ENCODE measurements at regions not wholly inside any gene's neighbourhood (a gene's known extent, or its start where the extent isn't known, plus 50 kb on each side); places are given as distances from the start of the nearest gene placed in this dataset.

DNA sequence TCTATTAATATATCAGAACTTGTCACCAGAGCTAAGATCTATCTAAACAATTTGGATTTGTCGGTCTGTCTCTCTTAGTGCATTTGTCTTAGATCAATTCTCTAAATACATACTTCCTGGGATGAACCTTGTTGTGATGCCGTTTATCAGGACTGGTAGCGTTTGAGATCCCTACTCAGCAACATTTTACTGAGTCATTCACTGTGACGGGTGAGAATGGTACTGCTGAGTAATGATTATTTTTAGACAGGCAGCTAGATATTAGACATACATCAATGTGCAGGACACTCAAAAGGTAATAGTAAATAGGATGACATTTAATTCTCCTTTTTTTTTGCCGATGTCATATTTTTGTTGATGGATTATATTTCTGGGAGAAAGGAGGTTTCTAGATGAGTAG lies 209.0 kb downstream of the CSNK1G3 start:
- H3K27me3 ChIP-seq (ENCODE audit: control insufficient read depth, insufficient read depth, low read length): no peaks in the 10 kb centered on the region
- no peak overlapping the region for H3K27ac ChIP-seq (ENCODE audit: low read length)
- WGBS (ENCODE audit: insufficient coverage, insufficient read length): no CpG with 5 or more reads among the region's 5 CpGs
- H3K4me1 ChIP-seq (ENCODE audit: control insufficient read depth, insufficient read depth, low read length): no peaks in the 10 kb centered on the region
- H3K9me3 ChIP-seq (ENCODE audit: control insufficient read depth, insufficient read depth, low read length): no peaks in the 10 kb centered on the region
- H3K36me3 ChIP-seq (ENCODE audit: control insufficient read depth, insufficient read depth, low read length): no peaks in the 10 kb centered on the region
- no peak overlapping the region for H3K4me3 ChIP-seq (ENCODE audit: low read length)
- no peak for DNase-seq (ENCODE audit: low read depth, low spot score)

DNA sequence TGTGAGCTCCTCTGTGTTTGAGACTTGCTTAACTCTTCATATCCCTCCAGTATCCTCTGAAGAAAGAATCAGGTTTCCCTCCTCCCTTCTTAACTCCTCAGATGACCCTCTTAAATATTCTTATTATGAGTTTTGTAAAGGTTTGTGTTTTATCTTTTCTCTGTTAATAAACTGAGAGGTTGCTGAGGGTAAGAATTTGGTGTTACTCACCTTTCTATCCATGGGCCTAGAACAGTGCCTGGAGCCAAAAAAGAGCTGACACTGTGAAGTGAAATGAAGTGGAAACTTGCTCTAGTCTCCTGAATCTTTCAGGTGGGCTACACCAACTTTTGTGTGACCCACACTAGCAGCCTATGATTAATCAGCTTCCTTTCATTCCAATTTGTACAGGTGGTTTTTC lies 208.4 kb downstream of the CSNK1G3 start:
- no peaks in the 10 kb centered on the region for H3K36me3 ChIP-seq (ENCODE audit: control insufficient read depth, insufficient read depth, low read length)
- no peaks in the 10 kb centered on the region for H3K9me3 ChIP-seq (ENCODE audit: control insufficient read depth, insufficient read depth, low read length)
- H3K4me1 ChIP-seq (ENCODE audit: control insufficient read depth, insufficient read depth, low read length): no peaks in the 10 kb centered on the region
- no peak for DNase-seq (ENCODE audit: low read depth, low spot score)
- H3K27ac ChIP-seq (ENCODE audit: low read length): no peak overlapping the region
- H3K27me3 ChIP-seq (ENCODE audit: control insufficient read depth, insufficient read depth, low read length): no peaks in the 10 kb centered on the region
- no peak overlapping the region for H3K4me3 ChIP-seq (ENCODE audit: low read length)

DNA sequence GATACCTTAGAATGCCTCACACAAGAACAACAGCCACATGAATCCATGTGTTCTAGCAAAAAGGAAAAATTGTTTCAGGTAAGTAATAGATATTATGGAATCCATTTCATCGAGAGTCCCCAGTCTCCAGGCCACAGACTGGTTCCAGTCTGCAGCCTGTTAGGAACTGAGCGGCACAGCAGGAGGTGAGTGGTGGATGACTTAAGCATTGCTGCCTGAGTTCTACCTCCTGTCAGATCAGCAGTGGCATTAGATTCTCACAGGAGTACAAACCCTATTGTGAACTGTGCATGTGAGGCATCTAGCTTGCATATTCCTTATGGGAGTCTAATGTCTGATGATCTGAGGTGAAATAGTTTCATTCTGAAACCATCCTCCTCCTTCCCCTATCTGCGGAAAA lies 207.0 kb downstream of the CSNK1G3 start:
- no CpG with 5 or more reads among the region's 3 CpGs for WGBS (ENCODE audit: insufficient coverage, insufficient read length)
- no peak for DNase-seq (ENCODE audit: low read depth, low spot score)

DNA sequence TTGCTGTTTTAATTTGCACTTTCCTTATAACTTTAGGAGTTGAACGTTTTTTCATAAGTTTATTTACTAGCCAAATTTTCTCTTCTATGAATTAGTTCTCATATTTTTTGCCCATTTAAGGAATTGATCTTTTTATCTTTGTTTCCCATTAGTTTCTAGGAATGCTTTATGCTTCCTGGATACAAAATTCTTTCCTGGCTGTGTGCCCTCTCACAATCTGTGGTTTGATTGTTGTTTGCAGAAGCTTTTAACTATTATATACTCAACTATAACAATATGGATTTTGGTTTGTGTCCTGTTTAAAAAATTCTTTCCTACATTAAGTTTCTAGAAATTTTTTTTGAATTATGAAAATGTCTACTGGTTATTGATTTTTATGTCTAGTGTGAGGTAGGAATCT lies 206.3 kb downstream of the CSNK1G3 start:
- no peak overlapping the region for H3K27ac ChIP-seq (ENCODE audit: low read length)
- H3K4me1 ChIP-seq (ENCODE audit: control insufficient read depth, insufficient read depth, low read length): no peaks in the 10 kb centered on the region
- no CpG with 5 or more reads among the region's 1 CpG for WGBS (ENCODE audit: insufficient coverage, insufficient read length)
- no peaks in the 10 kb centered on the region for H3K27me3 ChIP-seq (ENCODE audit: control insufficient read depth, insufficient read depth, low read length)
- no peaks in the 10 kb centered on the region for H3K9me3 ChIP-seq (ENCODE audit: control insufficient read depth, insufficient read depth, low read length)
- H3K4me3 ChIP-seq (ENCODE audit: low read length): no peak overlapping the region
- no peaks in the 10 kb centered on the region for H3K36me3 ChIP-seq (ENCODE audit: control insufficient read depth, insufficient read depth, low read length)
- DNase-seq (ENCODE audit: low read depth, low spot score): no peak

More for the DNA sequence above, 207.0 kb downstream of the CSNK1G3 start:
- no peaks in the 10 kb centered on the region for H3K4me1 ChIP-seq (ENCODE audit: control insufficient read depth, insufficient read depth, low read length)
- H3K36me3 ChIP-seq (ENCODE audit: control insufficient read depth, insufficient read depth, low read length): no peaks in the 10 kb centered on the region
- H3K4me3 ChIP-seq (ENCODE audit: low read length): no peak overlapping the region
- H3K27me3 ChIP-seq (ENCODE audit: control insufficient read depth, insufficient read depth, low read length): no peaks in the 10 kb centered on the region
- H3K9me3 ChIP-seq (ENCODE audit: control insufficient read depth, insufficient read depth, low read length): no peaks in the 10 kb centered on the region
- no peak overlapping the region for H3K27ac ChIP-seq (ENCODE audit: low read length)

DNA sequence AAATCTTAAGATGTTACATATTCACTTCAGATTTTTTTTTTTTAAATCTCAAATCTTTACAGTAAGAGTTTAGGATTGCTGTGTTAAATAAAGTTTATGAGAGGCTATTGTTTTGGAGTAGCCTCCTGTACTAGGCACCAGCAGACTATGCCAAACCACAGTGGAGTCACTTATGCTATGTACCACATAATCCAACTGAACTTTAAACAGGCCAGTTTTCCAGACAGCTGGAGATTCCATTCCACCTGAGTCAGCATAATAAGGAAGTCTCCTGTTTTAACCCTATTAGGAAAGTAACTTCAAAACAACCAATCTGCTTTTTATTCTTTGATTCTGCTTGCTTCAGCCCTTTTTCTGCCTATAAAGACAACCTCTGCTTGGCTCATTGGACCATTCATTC lies 205.2 kb downstream of the CSNK1G3 start:
- no peaks in the 10 kb centered on the region for H3K4me1 ChIP-seq (ENCODE audit: control insufficient read depth, insufficient read depth, low read length)
- H3K4me3 ChIP-seq (ENCODE audit: low read length): no peak overlapping the region
- no peaks in the 10 kb centered on the region for H3K36me3 ChIP-seq (ENCODE audit: control insufficient read depth, insufficient read depth, low read length)
- H3K9me3 ChIP-seq (ENCODE audit: control insufficient read depth, insufficient read depth, low read length): no peaks in the 10 kb centered on the region
- H3K27ac ChIP-seq (ENCODE audit: low read length): no peak overlapping the region
- DNase-seq (ENCODE audit: low read depth, low spot score): no peak
- H3K27me3 ChIP-seq (ENCODE audit: control insufficient read depth, insufficient read depth, low read length): no peaks in the 10 kb centered on the region

DNA sequence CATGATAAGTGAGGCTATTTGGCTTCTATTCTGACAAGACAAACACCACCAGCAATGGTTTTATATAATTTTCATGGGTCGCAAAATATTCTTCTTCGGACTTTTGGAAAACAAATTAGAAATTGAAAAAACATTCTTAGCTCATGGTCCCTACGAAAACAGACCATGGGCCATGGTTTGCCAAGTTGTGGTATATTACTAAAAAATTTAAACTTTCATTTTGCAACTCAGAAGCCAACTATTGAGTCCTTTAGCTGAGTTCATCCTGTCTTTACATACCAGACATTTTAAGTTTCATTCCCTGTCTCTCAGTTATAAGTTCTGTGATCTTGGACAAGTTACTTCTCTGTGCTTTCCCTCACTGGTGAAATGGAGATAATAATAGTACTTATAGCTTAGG lies 198.1 kb downstream of the CSNK1G3 start:
- Histone ChIP-seq H3K4me3 (ENCODE audit: low read length) (no peak overlapping the region), H3K9me3 (ENCODE audit: control insufficient read depth, insufficient read depth, low read length) (no peaks in the 10 kb centered on the region), H3K27me3 (ENCODE audit: control insufficient read depth, insufficient read depth, low read length) (no peaks in the 10 kb centered on the region), H3K27ac (ENCODE audit: low read length) (no peak overlapping the region), H3K4me1 (ENCODE audit: control insufficient read depth, insufficient read depth, low read length) (no peaks in the 10 kb centered on the region), H3K36me3 (ENCODE audit: control insufficient read depth, insufficient read depth, low read length) (no peaks in the 10 kb centered on the region)
- no CpG with 5 or more reads among the region's 3 CpGs for WGBS (ENCODE audit: insufficient coverage, insufficient read length)
- no peak for DNase-seq (ENCODE audit: low read depth, low spot score)

DNA sequence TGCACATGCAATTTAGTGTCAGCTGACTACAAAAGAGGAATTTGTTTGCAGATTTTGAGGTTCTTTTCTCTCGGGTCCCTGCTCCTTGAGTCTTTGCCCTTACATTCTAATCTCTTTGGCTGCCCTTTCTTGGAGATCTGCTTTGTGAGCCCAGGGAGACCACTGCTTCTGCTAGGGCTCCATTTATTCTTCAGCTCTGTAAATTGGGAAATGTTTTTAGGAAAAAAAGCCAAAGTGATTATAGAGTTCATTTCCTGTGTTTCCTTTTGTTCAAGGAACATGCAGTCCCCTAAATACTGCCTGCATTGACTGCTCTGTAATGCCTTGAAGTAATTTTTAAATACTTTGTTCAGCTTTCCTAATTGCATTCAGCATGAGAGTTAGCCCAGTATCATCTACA lies 197.4 kb downstream of the CSNK1G3 start:
- no peak for DNase-seq (ENCODE audit: low read depth, low spot score)
- Histone ChIP-seq H3K36me3 (ENCODE audit: control insufficient read depth, insufficient read depth, low read length) (no peaks in the 10 kb centered on the region), H3K27me3 (ENCODE audit: control insufficient read depth, insufficient read depth, low read length) (no peaks in the 10 kb centered on the region)

DNA sequence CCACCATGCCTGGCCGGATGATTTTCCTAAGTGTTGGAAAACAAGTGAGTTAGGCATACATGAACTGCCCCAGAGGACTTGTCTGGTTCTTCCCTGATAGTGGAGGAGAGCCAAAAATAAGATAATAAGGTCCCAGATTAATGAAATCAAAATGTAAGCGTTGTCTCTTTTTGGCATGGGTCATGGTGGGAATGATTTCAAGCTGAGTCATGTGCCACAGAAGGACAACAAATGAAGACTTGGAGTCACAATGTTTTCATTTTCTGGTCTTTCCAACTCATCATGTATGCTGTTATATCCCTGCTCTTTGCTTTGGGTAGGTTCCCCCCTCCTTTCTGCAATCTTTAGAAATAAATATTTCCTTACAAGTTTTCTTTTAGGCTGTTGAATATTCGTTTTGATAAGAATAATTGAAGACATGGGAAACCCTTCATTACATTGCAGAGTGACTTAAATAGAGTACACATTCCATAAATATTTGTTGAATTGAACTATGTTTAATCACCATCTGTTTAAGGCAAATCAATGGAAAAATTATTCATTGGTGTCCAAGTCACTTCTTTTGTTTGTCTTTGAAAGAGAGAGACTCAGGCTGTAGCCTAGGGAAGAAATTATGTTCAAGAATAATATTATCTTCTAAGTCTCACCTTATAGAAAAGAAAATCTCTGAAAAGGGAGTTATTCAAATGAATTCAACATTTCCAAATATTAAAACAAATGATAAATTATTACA lies 196.3 kb downstream of the CSNK1G3 start:
- Histone ChIP-seq H3K27ac (ENCODE audit: low read length) (no peak overlapping the region), H3K4me3 (ENCODE audit: low read length) (no peak overlapping the region), H3K4me1 (ENCODE audit: control insufficient read depth, insufficient read depth, low read length) (no peaks in the 10 kb centered on the region), H3K9me3 (ENCODE audit: control insufficient read depth, insufficient read depth, low read length) (no peaks in the 10 kb centered on the region), H3K27me3 (ENCODE audit: control insufficient read depth, insufficient read depth, low read length) (no peaks in the 10 kb centered on the region), H3K36me3 (ENCODE audit: control insufficient read depth, insufficient read depth, low read length) (no peaks in the 10 kb centered on the region)
- no CpG with 5 or more reads among the region's 3 CpGs for WGBS (ENCODE audit: insufficient coverage, insufficient read length)
- DNase-seq (ENCODE audit: low read depth, low spot score): no peak

More for the DNA sequence above, 197.4 kb downstream of the CSNK1G3 start:
- H3K27ac ChIP-seq (ENCODE audit: low read length): no peak overlapping the region
- no peak overlapping the region for H3K4me3 ChIP-seq (ENCODE audit: low read length)
- no peaks in the 10 kb centered on the region for H3K9me3 ChIP-seq (ENCODE audit: control insufficient read depth, insufficient read depth, low read length)
- no CpG with 5 or more reads among the region's 1 CpG for WGBS (ENCODE audit: insufficient coverage, insufficient read length)
- H3K4me1 ChIP-seq (ENCODE audit: control insufficient read depth, insufficient read depth, low read length): no peaks in the 10 kb centered on the region

DNA sequence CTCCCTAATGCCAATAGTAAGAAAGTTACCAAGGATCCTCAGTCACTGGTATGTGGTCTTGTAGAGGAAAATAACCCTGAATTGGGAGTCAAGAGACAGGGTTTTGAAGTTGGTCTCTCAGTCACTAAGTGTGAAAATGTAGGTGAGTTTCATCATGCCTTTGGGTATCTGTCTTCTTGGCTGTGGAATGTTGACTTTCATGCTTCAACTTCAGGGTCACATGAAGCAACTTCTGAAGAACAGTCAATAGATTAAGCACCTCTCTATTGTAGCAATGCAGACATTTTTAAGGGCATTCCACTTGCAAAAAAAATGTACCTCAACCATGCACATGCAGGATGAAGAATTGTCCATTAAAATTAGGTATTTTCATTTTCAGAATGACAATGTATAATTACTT lies 194.6 kb downstream of the CSNK1G3 start:
- Histone ChIP-seq H3K9me3 (ENCODE audit: control insufficient read depth, insufficient read depth, low read length) (no peaks in the 10 kb centered on the region), H3K27ac (ENCODE audit: low read length) (no peak overlapping the region)
- no peak for DNase-seq (ENCODE audit: low read depth, low spot score)

DNA sequence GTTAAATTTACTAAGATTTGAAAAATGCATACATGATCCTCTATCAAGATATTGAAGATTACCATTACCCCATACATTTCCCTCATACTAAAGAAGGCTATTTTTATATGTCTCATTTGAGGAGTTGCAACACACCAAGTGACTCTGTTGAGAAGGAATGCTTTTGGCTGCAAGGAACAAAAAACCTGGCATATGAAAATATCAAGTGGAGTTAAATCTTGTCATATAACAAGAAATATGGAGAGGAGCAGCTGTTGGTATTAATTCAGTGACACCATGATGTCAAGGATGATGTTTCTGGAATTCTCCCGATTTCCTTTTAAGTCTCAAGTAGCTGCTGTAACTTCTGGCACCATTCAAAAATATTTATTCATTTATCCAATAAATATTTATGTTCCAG lies 193.8 kb downstream of the CSNK1G3 start:
- Histone ChIP-seq H3K27me3 (ENCODE audit: control insufficient read depth, insufficient read depth, low read length) (no peaks in the 10 kb centered on the region), H3K4me3 (ENCODE audit: low read length) (no peak overlapping the region), H3K9me3 (ENCODE audit: control insufficient read depth, insufficient read depth, low read length) (no peaks in the 10 kb centered on the region), H3K4me1 (ENCODE audit: control insufficient read depth, insufficient read depth, low read length) (no peaks in the 10 kb centered on the region), H3K27ac (ENCODE audit: low read length) (no peak overlapping the region), H3K36me3 (ENCODE audit: control insufficient read depth, insufficient read depth, low read length) (no peaks in the 10 kb centered on the region)
- no peak for DNase-seq (ENCODE audit: low read depth, low spot score)
- no CpG with 5 or more reads among the region's 1 CpG for WGBS (ENCODE audit: insufficient coverage, insufficient read length)

More for the DNA sequence above, 194.6 kb downstream of the CSNK1G3 start:
- Histone ChIP-seq H3K27me3 (ENCODE audit: control insufficient read depth, insufficient read depth, low read length) (no peaks in the 10 kb centered on the region), H3K36me3 (ENCODE audit: control insufficient read depth, insufficient read depth, low read length) (no peaks in the 10 kb centered on the region), H3K4me3 (ENCODE audit: low read length) (no peak overlapping the region), H3K4me1 (ENCODE audit: control insufficient read depth, insufficient read depth, low read length) (no peaks in the 10 kb centered on the region)

DNA sequence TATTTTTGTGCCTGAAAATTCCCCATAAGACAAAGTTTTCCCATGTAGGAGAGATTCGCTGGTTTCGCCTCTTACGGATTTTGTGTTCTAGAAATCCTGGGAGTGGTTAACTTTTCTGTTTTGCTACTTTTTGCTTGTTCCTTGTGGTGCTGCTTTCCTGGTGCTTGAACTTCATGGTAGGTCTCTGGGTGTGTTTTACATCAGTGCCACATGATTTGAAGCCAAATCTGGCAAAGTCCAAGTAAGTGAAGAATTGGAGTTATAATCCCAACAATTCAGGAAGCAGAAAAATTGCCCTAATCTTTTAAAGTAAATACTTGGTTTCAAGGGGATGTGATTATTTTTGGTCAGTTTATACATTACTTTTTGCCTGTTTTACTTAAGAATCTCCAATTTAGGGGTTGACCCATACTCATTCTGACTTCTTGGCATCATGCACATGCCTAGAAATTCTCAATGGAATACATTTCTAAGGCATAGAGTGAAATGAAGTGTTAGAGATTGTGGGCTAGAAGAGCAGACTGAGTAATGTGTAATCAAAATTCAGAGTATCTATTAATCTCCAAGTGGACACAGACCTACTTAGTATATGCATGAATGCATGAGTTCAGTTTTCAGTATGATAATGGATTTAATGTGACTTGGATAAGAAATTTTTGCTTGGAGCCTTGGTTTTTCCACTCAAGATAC lies 189.7 kb downstream of the CSNK1G3 start:
- no peaks in the 10 kb centered on the region for H3K27me3 ChIP-seq (ENCODE audit: control insufficient read depth, insufficient read depth, low read length)
- no peaks in the 10 kb centered on the region for H3K4me1 ChIP-seq (ENCODE audit: control insufficient read depth, insufficient read depth, low read length)
- H3K9me3 ChIP-seq (ENCODE audit: control insufficient read depth, insufficient read depth, low read length): no peaks in the 10 kb centered on the region
- no peak overlapping the region for H3K27ac ChIP-seq (ENCODE audit: low read length)
- H3K36me3 ChIP-seq (ENCODE audit: control insufficient read depth, insufficient read depth, low read length): no peaks in the 10 kb centered on the region
- DNase-seq (ENCODE audit: low read depth, low spot score): no peak
- WGBS (ENCODE audit: insufficient coverage, insufficient read length): no CpG with 5 or more reads among the region's 3 CpGs
- H3K4me3 ChIP-seq (ENCODE audit: low read length): no peak overlapping the region

Measured in iPS DF 6.9 (cell line).